ENCODE measurements at regions not wholly inside any gene's neighbourhood (a gene's known extent, or its start where the extent isn't known, plus 50 kb on each side); places are given as distances from the start of the nearest gene placed in this dataset.

DNA sequence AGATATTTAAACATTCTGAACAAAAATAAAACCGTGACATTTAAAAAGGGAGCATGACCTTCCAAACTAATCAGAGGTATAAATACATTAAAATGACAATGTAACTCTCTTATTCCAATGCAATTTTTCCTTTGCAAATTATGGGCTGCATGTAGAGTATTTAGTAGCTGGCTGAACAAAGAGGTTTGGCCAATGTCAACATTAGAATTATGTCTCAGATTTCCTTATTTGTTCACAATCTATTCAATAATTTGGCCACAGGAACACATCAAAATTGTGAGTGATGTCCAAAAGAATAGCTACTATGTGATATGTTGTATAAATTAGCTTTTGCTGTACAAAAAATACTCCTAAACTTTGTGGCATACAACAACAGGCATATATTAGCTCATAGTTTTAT is 580.0 kb upstream of the MARCKS start:
- Histone ChIP-seq H3K4me3 (ENCODE audit: low read depth, low read length) (no peak overlapping the region), H3K27ac (no peak overlapping the region), H3K36me3 (ENCODE audit: control insufficient read depth, insufficient read depth, low read length) (no peaks in the 10 kb centered on the region), H3K9ac (no peak overlapping the region), H3K4me1 (no peaks in the 10 kb centered on the region), H2AFZ (no peak overlapping the region), H3K79me2 (no peaks in the 10 kb centered on the region), H3K9me3 (ENCODE audit: control insufficient read depth, low read length) (no peaks in the 10 kb centered on the region), H3K27me3 (ENCODE audit: control insufficient read depth, insufficient read depth, low read length) (no peaks in the 10 kb centered on the region), H3K4me2 (ENCODE audit: low read length) (no peak overlapping the region)
- TF ChIP-seq, protein P1, sequence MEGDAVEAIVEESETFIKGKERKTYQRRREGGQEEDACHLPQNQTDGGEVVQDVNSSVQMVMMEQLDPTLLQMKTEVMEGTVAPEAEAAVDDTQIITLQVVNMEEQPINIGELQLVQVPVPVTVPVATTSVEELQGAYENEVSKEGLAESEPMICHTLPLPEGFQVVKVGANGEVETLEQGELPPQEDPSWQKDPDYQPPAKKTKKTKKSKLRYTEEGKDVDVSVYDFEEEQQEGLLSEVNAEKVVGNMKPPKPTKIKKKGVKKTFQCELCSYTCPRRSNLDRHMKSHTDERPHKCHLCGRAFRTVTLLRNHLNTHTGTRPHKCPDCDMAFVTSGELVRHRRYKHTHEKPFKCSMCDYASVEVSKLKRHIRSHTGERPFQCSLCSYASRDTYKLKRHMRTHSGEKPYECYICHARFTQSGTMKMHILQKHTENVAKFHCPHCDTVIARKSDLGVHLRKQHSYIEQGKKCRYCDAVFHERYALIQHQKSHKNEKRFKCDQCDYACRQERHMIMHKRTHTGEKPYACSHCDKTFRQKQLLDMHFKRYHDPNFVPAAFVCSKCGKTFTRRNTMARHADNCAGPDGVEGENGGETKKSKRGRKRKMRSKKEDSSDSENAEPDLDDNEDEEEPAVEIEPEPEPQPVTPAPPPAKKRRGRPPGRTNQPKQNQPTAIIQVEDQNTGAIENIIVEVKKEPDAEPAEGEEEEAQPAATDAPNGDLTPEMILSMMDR (IDR thresholded peaks at IDR 0.05) = no peak

DNA sequence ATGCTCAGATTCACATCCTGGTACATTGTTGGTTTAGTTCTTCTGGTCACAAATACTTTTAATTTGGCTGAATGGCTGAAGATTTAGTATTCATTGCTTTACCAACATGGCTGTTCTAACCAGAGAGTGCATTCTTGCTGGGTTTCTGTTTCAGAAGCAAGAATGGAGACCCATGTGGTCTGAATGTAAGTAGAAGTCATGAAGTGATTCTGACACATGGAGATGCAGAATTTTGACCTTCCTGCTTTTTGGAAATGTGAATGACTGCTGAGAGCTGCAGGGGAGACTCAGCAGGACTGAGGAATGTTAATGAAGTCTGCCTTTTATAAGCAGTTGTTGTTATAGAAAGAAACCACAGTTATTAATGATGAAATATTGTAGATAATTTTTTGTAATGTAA is 576.1 kb upstream of the MARCKS start:
- Histone ChIP-seq H3K4me2 (ENCODE audit: low read length) (no peak overlapping the region), H3K9me3 (ENCODE audit: control insufficient read depth, low read length) (no peaks in the 10 kb centered on the region), H3K9ac (no peak overlapping the region), H2AFZ (no peak overlapping the region), H3K27ac (no peak overlapping the region), H3K36me3 (ENCODE audit: control insufficient read depth, insufficient read depth, low read length) (no peaks in the 10 kb centered on the region), H3K4me3 (ENCODE audit: low read depth, low read length) (no peak overlapping the region), H3K79me2 (no peaks in the 10 kb centered on the region), H3K27me3 (ENCODE audit: control insufficient read depth, insufficient read depth, low read length) (no peaks in the 10 kb centered on the region), H3K4me1 (no peaks in the 10 kb centered on the region)
- TF ChIP-seq, protein P1 (IDR thresholded peaks at IDR 0.05) = no peak

DNA sequence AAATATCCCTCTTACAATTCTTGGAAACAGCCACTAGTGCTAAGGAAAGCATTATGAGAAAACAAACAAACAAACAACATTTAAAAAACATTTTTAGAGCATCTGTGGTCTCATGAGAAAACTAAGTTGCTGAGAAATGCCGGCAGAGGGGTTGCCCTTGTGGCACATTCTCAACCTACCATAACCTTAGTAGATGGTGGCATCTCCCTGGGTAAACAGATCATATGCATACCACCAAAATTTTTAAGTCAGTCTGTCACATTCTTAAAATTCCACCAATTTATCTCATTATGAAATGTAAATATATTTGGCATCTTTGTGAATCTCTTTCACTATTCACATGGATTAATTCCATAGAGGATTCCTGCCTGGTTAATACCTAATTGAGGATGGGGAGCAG is 575.7 kb upstream of the MARCKS start:
- Histone ChIP-seq H3K79me2 (no peaks in the 10 kb centered on the region), H2AFZ (no peak overlapping the region), H3K9ac (no peak overlapping the region), H3K27me3 (ENCODE audit: control insufficient read depth, insufficient read depth, low read length) (no peaks in the 10 kb centered on the region), H3K4me1 (no peaks in the 10 kb centered on the region), H3K27ac (no peak overlapping the region), H3K36me3 (ENCODE audit: control insufficient read depth, insufficient read depth, low read length) (no peaks in the 10 kb centered on the region), H3K9me3 (ENCODE audit: control insufficient read depth, low read length) (no peaks in the 10 kb centered on the region), H3K4me3 (ENCODE audit: low read depth, low read length) (no peak overlapping the region), H3K4me2 (ENCODE audit: low read length) (no peak overlapping the region)
- TF ChIP-seq, protein P1 (IDR thresholded peaks at IDR 0.05) = no peak

DNA sequence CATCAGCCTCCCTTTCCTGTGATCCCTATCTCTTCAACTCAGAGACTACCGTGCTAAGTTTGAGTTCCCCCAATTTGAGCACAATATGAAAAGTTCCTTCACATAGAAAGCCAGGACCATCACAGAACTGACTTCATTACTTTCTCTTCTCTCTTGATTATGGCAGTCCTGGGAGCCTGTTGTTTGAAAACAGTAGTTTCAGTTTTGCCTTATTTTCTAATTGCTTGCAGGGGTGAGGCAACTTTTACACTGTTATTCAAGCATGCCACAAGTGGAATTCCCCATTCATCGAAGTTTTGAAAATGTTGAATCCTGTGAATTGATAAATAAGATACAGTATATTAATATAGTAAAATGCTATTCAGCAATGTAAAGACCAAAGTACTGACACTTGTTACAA is 569.7 kb upstream of the MARCKS start:
- H3K27me3 ChIP-seq (ENCODE audit: control insufficient read depth, insufficient read depth, low read length) = no peaks in the 10 kb centered on the region
- H3K27ac ChIP-seq = no peak overlapping the region
- no peaks in the 10 kb centered on the region for H3K4me1 ChIP-seq
- H3K79me2 ChIP-seq = no peaks in the 10 kb centered on the region
- no peak overlapping the region for H2AFZ ChIP-seq
- no peak overlapping the region for H3K9ac ChIP-seq
- no peak overlapping the region for H3K4me3 ChIP-seq (ENCODE audit: low read depth, low read length)
- no peaks in the 10 kb centered on the region for H3K9me3 ChIP-seq (ENCODE audit: control insufficient read depth, low read length)
- H3K4me2 ChIP-seq (ENCODE audit: low read length) = no peak overlapping the region
- H3K36me3 ChIP-seq (ENCODE audit: control insufficient read depth, insufficient read depth, low read length) = no peaks in the 10 kb centered on the region
- TF ChIP-seq, protein P1 (IDR thresholded peaks at IDR 0.05) = no peak

DNA sequence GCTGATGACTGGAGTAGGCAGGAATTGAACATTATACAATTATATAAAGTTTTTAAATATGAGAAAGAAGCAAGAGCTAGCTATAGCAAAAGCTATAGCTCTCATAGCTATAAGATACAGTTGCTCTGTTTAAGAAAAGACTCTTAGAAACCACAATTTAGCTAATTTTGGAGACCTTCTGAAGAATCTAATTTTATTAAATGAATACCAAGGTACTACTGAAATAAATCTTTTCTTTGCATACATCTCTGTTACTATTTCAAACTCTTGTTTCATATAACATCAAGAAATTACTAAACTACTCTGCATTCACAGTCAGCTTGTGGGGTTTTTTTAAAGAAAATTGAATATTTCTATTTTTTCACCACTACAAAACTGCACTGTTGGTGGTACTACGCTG is 568.7 kb upstream of the MARCKS start:
- no peaks in the 10 kb centered on the region for H3K27me3 ChIP-seq (ENCODE audit: control insufficient read depth, insufficient read depth, low read length)
- H3K4me3 ChIP-seq (ENCODE audit: low read depth, low read length) = no peak overlapping the region
- H2AFZ ChIP-seq = no peak overlapping the region
- H3K36me3 ChIP-seq (ENCODE audit: control insufficient read depth, insufficient read depth, low read length) = no peaks in the 10 kb centered on the region
- H3K9ac ChIP-seq = no peak overlapping the region
- H3K27ac ChIP-seq = no peak overlapping the region
- no peaks in the 10 kb centered on the region for H3K4me1 ChIP-seq
- no peaks in the 10 kb centered on the region for H3K79me2 ChIP-seq
- TF ChIP-seq, protein P1 (IDR thresholded peaks at IDR 0.05) = no peak
- no peaks in the 10 kb centered on the region for H3K9me3 ChIP-seq (ENCODE audit: control insufficient read depth, low read length)
- H3K4me2 ChIP-seq (ENCODE audit: low read length) = no peak overlapping the region
